ENCODE measurements at regions not wholly inside any gene's neighbourhood (a gene's known extent, or its start where the extent isn't known, plus 50 kb on each side); places are given as distances from the start of the nearest gene placed in this dataset.

- CTCF ChIA-PET, result no interaction called here
- no peaks in the 10 kb centered on the region for H3K4me1 Mint-ChIP-seq
Observed at GRCh38 chr11:134981835-134982234, 569.8 kb upstream of the B3GAT1 start.

More at GRCh38 chr11:134981835-134982234, 569.8 kb upstream of the B3GAT1 start:
- Mint-ChIP-seq H3K27me3 (no peaks in the 10 kb centered on the region), H3K4me3 (no peak overlapping the region), H3K27ac (no peak overlapping the region), H3K9me3 (ENCODE audit: insufficient read depth) (no peaks in the 10 kb centered on the region)
- no peaks in the 10 kb centered on the region for H3K79me2 ChIP-seq (ENCODE audit: control insufficient read depth, insufficient read depth, low read length)
- DNase-seq (no peak), ATAC-seq (ENCODE audit: low read depth) (no peak)
- no peak overlapping the region for H3K4me3 ChIP-seq (ENCODE audit: control extremely low read depth in 1 of 5, extremely low read depth in 1 of 5, insufficient read depth in 1 of 5, low read depth in 2 of 5, low read length in 4 of 5)
- POLR2A ChIA-PET, result no interaction called here
- H2AFZ ChIP-seq (ENCODE audit: insufficient read depth, low read depth, low read length, poor library complexity, severe bottlenecking), result no peak overlapping the region
- H3K4me1 ChIP-seq (ENCODE audit: control insufficient read depth in 2 of 2, insufficient read depth in 2 of 2, low read length in 2 of 2), result no peaks in the 10 kb centered on the region
- WGBS (ENCODE audit: insufficient coverage), result 33% methylated on average over 2 of the region's 4 CpGs
- no peaks in the 10 kb centered on the region for H3K27me3 ChIP-seq (replicated peaks in 1 of 4; ENCODE audit: control extremely low read depth in 1 of 4, control insufficient read depth in 3 of 4, insufficient read depth in 4 of 4, low read length in 3 of 4)
- H3K27ac ChIP-seq (ENCODE audit: low read length in 2 of 2), result no peak overlapping the region
- TF ChIP-seq CTCF (IDR thresholded peaks at IDR 0.05) (no peak), EZH2 (IDR thresholded peaks at IDR 0.05; ENCODE audit: borderline replicate concordance, insufficient read depth, low read depth, low read length, poor library complexity, severe bottlenecking) (no peak)
- H3K36me3 ChIP-seq (replicated peaks in 1 of 2; ENCODE audit: control extremely low read depth in 1 of 2, control insufficient read depth in 1 of 2, extremely low read depth in 1 of 2, insufficient read depth in 2 of 2, low read length in 1 of 2), result no peaks in the 10 kb centered on the region
- intact Hi-C loops (cut with micrococcal nuclease), result no loop called here
- H3K9me3 ChIP-seq (ENCODE audit: control extremely low read depth in 1 of 3, control insufficient read depth in 2 of 3, insufficient read depth in 1 of 3, low read length in 2 of 3), result peaks cover 0 to 5% (median 0%) of the 10 kb centered on the region in 3 donors
- no peak overlapping the region for H3K9ac ChIP-seq (ENCODE audit: low read length)
- no peaks in the 10 kb centered on the region for H4K20me1 ChIP-seq (ENCODE audit: control insufficient read depth, insufficient read depth, low read length, poor library complexity, severe bottlenecking)
- H3K4me2 ChIP-seq (replicated peaks; ENCODE audit: low read depth, low read length, poor library complexity, severe bottlenecking), result no peak overlapping the region
